Heart left ventricle (tissue), 16 donors: ENCODE measurements at regions not wholly inside any gene's neighbourhood (a gene's known extent, or its start where the extent isn't known, plus 50 kb on each side); places are given as distances from the start of the nearest gene placed in this dataset.
"Not testable (repeated sequence)": the region's sequence is repeated elsewhere in the genome, so short reads cannot be mapped to it uniquely, and the experiment has no call there.

ENCODE experiments used
- ATAC-seq, 4 donors: fragments of 200-7000 bp; cut with Tn5 transposase; one replicate each; pipeline ENCODE4 v1.9.1; 2020 to 2022; ENCODE audit warnings: moderate library complexity in 4 of 4, mild to moderate bottlenecking in 3 of 4, moderate number of reproducible peaks in 1 of 4
- DNase-seq, 5 donors: peaks; one replicate each; pipeline ENCODE4 v3.0.0-alpha.2; 2020
- H3K27ac ChIP-seq, 12 donors: fragments of 200-600 bp; sonication (generic) in 4 of 12; one replicate each; pipeline versions ENCODE4 v1.5.0 to v1.8.0; 2016 to 2022; ENCODE audit warnings: mild to moderate bottlenecking in 2 of 12
- H3K27me3 ChIP-seq, 9 donors: fragments of 200-600 bp; sonication (generic) in 2 of 9; one replicate each; pipeline versions ENCODE4 v1.5.1 to v1.8.0; 2016 to 2022; ENCODE audit warnings: mild to moderate bottlenecking in 3 of 9
- H3K36me3 ChIP-seq, 9 donors: fragments of 200-600 bp; sonication (generic) in 2 of 9; one replicate each; pipeline versions ENCODE4 v1.5.0 to v1.8.0; 2018 to 2022; ENCODE audit warnings: mild to moderate bottlenecking in 2 of 9
- H3K4me1 ChIP-seq, 12 donors: fragments of 200-600 bp; sonication (generic) in 4 of 12; one replicate each; pipeline versions ENCODE4 v1.5.0 to v1.8.0; 2016 to 2022; ENCODE audit warnings: mild to moderate bottlenecking in 3 of 12
- H3K4me3 ChIP-seq, 12 donors: fragments of 200-600 bp; sonication (generic) in 4 of 12; one replicate each; pipeline versions ENCODE4 v1.5.0 to v1.8.0; 2017 to 2022; ENCODE audit warnings: mild to moderate bottlenecking in 9 of 12, moderate library complexity in 4 of 12
- H3K9me3 ChIP-seq, 12 donors: fragments of 200-600 bp; sonication (generic) in 4 of 12; one replicate each; pipeline versions ENCODE4 v1.5.0 to v1.8.0; 2016 to 2022; ENCODE audit warnings: mild to moderate bottlenecking in 1 of 12
- CTCF ChIP-seq, 12 donors: fragments of 200-600 bp; sonication (generic) in 4 of 12; IDR thresholded peaks; one replicate each; pipeline versions ENCODE4 v1.5.0 to v1.8.0; 2018 to 2022; ENCODE audit warnings: antibody characterized with exemption in 12 of 12, mild to moderate bottlenecking in 5 of 12
- POLR2A ChIP-seq, 2 donors: fragments of 450-650 bp; IDR thresholded peaks; one replicate each; pipeline ENCODE4 v1.6.1; 2017; ENCODE audit warnings: antibody characterized with exemption in 2 of 2, mild to moderate bottlenecking in 2 of 2, moderate library complexity in 2 of 2
- WGBS, 4 donors: extraction: QIAGEN DNeasy Blood & Tissue Kit in 2 of 4; methylation state at CpG; one replicate each; pipeline versions ENCODE4 v1.1.5 to v1.1.7; 2013 to 2018; 5-methylcytosine and 5-hydroxymethylcytosine counted together
- intact Hi-C, 10 donors: fragments of 100-400 bp; cut with DNase I; formaldehyde crosslinking; loops; one replicate each; pipeline versions ENCODE4 v1.11.1 to v1.14.2; 2022
- donor health status: ischemic (EF 13 %, LVEDD 7.1; RV severe dilation, severe dysfunction).
- donor health status: healthy with polysubstance abuse.
- donor health status: DM: no; HTN: yes; CAD: no.
- donor health status: DM: no; HTN: no; CAD: no.
- donor health status: ischemic (EF 25% LVEDD 6.9; RV normal size, moderate dysfunction).
- donor health status: ischemic (EF 25% LVEDD 5.7; RV mildly dilated, moderate dysfunction).
- donor health status: healthy.
- donor health status: DM: yes; HTN: yes; CAD: no.
- donor health status: ischemic (EF 35%, LVEDD 5.7; RV mildly dilated, moderate dysfunction).
- donor health status: nonischemic (EF 11% LVEDD 7.7; RV severe dilation, severe dysfunction).
- donor health status: DM: yes; HTN: yes; CAD: no.
- donor health status: PGD.
- donor health status: ischemic (EF 29% LVEDD 5.4; RV normal size, mild dysfunction).
- donor health status: nonischemic (EF 23%, LVEDD 6.1; RV moderate dilation, normal function).

DNA sequence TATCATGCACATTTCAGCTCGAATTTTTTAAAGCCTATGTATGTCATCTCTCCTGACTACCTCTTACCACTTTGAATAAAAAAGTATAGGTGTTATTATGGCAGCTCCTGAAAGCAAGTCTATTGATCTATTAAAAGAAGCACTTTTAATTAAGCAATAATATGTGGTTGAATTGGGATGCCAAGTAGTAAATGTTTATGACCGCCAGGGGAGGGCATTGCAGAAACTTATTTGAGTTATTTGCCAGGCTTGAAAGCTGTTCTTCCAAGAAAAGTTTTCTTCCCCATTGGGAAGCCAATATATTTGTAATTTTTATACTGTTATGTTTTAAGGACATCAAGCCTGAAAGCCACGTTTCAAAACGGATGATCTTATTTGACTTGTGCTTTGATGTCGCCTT, 88.1 kb upstream of the SOX21 start:
- 75 to 84% (median 81%) methylated on average over 5 of the region's 5 CpGs for WGBS, 4 donors

DNA sequence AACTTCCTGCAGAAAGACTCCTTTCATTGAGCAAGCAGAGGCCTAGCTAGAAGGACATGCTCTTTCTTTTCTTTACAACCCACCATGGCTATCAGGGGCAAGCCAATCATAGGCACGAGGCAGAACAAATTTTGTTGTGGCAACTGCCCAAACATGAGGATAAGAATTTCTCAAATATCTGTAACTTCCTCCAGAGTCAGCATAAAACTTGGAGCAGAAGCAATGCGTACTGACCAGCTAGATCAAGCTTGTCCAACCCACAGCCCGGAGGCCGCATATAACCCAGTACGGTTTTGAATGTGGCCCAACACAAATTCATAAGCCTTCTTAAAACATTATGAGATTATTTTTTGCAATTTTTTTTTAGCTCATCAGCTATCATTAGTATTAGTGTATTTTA, 87.0 kb upstream of the SOX21 start:
- no peaks in the 10 kb centered on the region for H3K36me3 ChIP-seq
- intact Hi-C loops, result no loop called here
- WGBS, 4 donors, result 76 to 85% (median 79%) methylated on average over 5 of the region's 5 CpGs
- no peaks in the 10 kb centered on the region for H3K4me1 ChIP-seq
- no peak for TF ChIP-seq CTCF (IDR thresholded peaks at IDR 0.05)
- no peak for TF ChIP-seq POLR2A (IDR thresholded peaks at IDR 0.05)
- H3K27ac ChIP-seq, result no peak overlapping the region
- no peaks in the 10 kb centered on the region for H3K9me3 ChIP-seq
- no peak for ATAC-seq
- peaks cover 0 to 3% (median 0%) of the 10 kb centered on the region in 9 donors for H3K27me3 ChIP-seq
- H3K4me3 ChIP-seq, result no peak overlapping the region
- no peak for DNase-seq

More for the DNA sequence above, 88.1 kb upstream of the SOX21 start:
- Histone ChIP-seq H3K27ac (no peak overlapping the region), H3K4me3 (no peak overlapping the region), H3K4me1 (no peaks in the 10 kb centered on the region), H3K27me3 (peaks cover 0 to 3% (median 0%) of the 10 kb centered on the region in 9 donors), H3K36me3 (no peaks in the 10 kb centered on the region), H3K9me3 (no peaks in the 10 kb centered on the region)
- DNase-seq, result no peak
- no peak for ATAC-seq
- intact Hi-C loops, result no loop called here
- TF ChIP-seq POLR2A (IDR thresholded peaks at IDR 0.05) (no peak), CTCF (IDR thresholded peaks at IDR 0.05) (no peak)

DNA sequence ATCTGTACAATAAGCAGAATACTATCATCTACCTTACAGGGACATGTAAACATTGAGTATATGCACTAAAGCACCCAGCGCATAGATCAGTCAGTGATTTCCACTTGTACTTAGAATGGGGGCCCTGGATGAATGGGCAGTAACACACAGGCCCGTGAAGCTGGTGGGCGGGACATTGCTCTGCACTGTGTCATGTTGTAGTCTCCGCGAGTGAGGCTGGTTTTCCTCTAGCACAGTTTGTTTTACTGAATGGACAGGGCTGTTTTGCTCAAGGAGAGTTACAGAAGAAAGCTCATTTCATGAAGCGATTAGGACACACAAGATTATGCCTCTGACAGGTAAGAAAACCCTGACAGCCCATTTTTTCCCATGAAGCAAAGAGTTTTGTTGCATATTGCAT, 86.4 kb upstream of the SOX21 start:
- DNase-seq (no peak), ATAC-seq (no peak)
- peaks cover 0 to 3% (median 0%) of the 10 kb centered on the region in 9 donors for H3K27me3 ChIP-seq
- 67 to 74% (median 69%) methylated on average over 6 of the region's 6 CpGs for WGBS, 4 donors
- TF ChIP-seq POLR2A (IDR thresholded peaks at IDR 0.05) (no peak), CTCF (IDR thresholded peaks at IDR 0.05) (no peak)
- H3K4me3 ChIP-seq, result no peak overlapping the region
- H3K27ac ChIP-seq, result no peak overlapping the region
- intact Hi-C loops, result no loop called here
- H3K9me3 ChIP-seq, result no peaks in the 10 kb centered on the region
- H3K4me1 ChIP-seq, result no peaks in the 10 kb centered on the region
- no peaks in the 10 kb centered on the region for H3K36me3 ChIP-seq

GRCh38 chr13:94795292-94795691, 82.9 kb upstream of the SOX21 start:
- Histone ChIP-seq H3K4me1 (no peaks in the 10 kb centered on the region), H3K9me3 (no peaks in the 10 kb centered on the region), H3K4me3 (no peak overlapping the region), H3K27me3 (no peaks in the 10 kb centered on the region), H3K27ac (no peak overlapping the region), H3K36me3 (no peaks in the 10 kb centered on the region)
- DNase-seq, result no peak
- WGBS, 4 donors, result 80 to 86% (median 81%) methylated on average over 7 of the region's 7 CpGs
- no peak for ATAC-seq
- intact Hi-C loops, result no loop called here
- TF ChIP-seq CTCF (IDR thresholded peaks at IDR 0.05) (no peak), POLR2A (IDR thresholded peaks at IDR 0.05) (no peak)

- ATAC-seq, H3K27me3 ChIP-seq, H3K9me3 ChIP-seq, intact Hi-C loops, H3K4me3 ChIP-seq, H3K27ac ChIP-seq, H3K36me3 ChIP-seq, H3K4me1 ChIP-seq, DNase-seq: not testable (repeated sequence)
- 66 to 94% (median 80%) methylated on average over 2 of the region's 2 CpGs for WGBS, 4 donors
Measured at GRCh38 chr13:94786246-94786645, 73.9 kb upstream of the SOX21 start.
